ENCODE measurements at regions not wholly inside any gene's neighbourhood (a gene's known extent, or its start where the extent isn't known, plus 50 kb on each side); places are given as distances from the start of the nearest gene placed in this dataset.

DNA sequence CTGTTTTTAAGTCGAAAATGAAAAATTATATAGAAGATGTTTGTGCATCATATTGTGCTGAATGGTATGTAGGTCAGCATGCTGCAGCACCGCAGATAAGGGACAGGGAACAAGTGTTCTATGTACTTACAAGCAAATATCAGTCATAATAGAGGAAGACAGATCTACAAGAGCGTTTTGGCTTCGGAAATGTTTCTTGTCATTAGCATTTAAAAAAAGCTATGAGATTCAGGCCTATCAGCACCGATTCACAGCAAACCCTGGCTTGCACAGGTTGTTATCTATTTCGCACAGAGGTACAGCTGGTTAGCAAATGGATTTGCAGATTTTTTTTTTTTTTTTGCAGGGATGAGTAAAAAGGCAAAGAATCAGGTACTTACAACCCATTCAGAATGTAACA is 204.2 kb upstream of the TBC1D5 start:
- TF ChIP-seq POLR2AphosphoS5 (IDR thresholded peaks at IDR 0.05) (no peak), EP300 (IDR thresholded peaks at IDR 0.05) (no peak), POLR2A (IDR thresholded peaks at IDR 0.05) (no peak)
- TF ChIP-seq, protein P1, sequence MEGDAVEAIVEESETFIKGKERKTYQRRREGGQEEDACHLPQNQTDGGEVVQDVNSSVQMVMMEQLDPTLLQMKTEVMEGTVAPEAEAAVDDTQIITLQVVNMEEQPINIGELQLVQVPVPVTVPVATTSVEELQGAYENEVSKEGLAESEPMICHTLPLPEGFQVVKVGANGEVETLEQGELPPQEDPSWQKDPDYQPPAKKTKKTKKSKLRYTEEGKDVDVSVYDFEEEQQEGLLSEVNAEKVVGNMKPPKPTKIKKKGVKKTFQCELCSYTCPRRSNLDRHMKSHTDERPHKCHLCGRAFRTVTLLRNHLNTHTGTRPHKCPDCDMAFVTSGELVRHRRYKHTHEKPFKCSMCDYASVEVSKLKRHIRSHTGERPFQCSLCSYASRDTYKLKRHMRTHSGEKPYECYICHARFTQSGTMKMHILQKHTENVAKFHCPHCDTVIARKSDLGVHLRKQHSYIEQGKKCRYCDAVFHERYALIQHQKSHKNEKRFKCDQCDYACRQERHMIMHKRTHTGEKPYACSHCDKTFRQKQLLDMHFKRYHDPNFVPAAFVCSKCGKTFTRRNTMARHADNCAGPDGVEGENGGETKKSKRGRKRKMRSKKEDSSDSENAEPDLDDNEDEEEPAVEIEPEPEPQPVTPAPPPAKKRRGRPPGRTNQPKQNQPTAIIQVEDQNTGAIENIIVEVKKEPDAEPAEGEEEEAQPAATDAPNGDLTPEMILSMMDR (IDR thresholded peaks at IDR 0.05): no peak

Data from stomach (tissue), 4 donors.